ENCODE measurements at regions not wholly inside any gene's neighbourhood (a gene's known extent, or its start where the extent isn't known, plus 50 kb on each side); places are given as distances from the start of the nearest gene placed in this dataset.

DNA sequence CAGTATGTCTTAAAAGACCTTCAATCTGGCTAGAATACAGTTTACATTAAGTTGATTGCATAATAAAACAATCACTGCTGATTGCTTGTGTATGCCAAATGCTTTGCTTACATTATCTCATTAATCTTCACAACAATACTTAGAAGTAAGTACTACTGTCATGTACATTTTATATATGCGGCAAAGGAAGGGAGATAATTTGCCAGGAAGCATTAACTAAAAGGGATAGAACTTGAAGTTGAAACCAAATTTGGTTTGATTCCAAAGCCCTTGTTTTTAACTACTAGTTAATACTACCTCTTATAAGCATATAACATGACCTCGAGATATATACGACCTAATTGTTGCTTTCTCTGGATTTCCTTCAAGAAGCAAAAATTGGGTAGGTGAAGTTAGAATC, 155.8 kb downstream of the NTMT2 start:
- TF ChIP-seq, protein P1, sequence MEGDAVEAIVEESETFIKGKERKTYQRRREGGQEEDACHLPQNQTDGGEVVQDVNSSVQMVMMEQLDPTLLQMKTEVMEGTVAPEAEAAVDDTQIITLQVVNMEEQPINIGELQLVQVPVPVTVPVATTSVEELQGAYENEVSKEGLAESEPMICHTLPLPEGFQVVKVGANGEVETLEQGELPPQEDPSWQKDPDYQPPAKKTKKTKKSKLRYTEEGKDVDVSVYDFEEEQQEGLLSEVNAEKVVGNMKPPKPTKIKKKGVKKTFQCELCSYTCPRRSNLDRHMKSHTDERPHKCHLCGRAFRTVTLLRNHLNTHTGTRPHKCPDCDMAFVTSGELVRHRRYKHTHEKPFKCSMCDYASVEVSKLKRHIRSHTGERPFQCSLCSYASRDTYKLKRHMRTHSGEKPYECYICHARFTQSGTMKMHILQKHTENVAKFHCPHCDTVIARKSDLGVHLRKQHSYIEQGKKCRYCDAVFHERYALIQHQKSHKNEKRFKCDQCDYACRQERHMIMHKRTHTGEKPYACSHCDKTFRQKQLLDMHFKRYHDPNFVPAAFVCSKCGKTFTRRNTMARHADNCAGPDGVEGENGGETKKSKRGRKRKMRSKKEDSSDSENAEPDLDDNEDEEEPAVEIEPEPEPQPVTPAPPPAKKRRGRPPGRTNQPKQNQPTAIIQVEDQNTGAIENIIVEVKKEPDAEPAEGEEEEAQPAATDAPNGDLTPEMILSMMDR (IDR thresholded peaks at IDR 0.05): no peak
- no peak for TF ChIP-seq POLR2A (IDR thresholded peaks at IDR 0.05)

Measured in right lobe of liver (tissue), 4 donors.